ENCODE measurements at regions not wholly inside any gene's neighbourhood (a gene's known extent, or its start where the extent isn't known, plus 50 kb on each side); places are given as distances from the start of the nearest gene placed in this dataset.

GRCh38 chr5:167894631-167895472 lies 396.6 kb upstream of the WWC1 start:
- DNase-seq: no peak

GRCh38 chr5:167895899-167896659 lies 395.4 kb upstream of the WWC1 start:
- no peak for DNase-seq

- DNase-seq: no peak
Measured at GRCh38 chr5:167896814-167897213, 394.6 kb upstream of the WWC1 start.

GRCh38 chr5:167897371-167897770 lies 394.1 kb upstream of the WWC1 start:
- DNase-seq: no peak

- no peak for DNase-seq
Measured at GRCh38 chr5:167898361-167899042, 392.9 kb upstream of the WWC1 start.

GRCh38 chr5:167899490-167900070 lies 391.9 kb upstream of the WWC1 start:
- DNase-seq: no peak

- DNase-seq: no peak
Measured at GRCh38 chr5:167900340-167900935, 391.0 kb upstream of the WWC1 start.

GRCh38 chr5:167902298-167902697 lies 389.1 kb upstream of the WWC1 start:
- DNase-seq: no peak

GRCh38 chr5:167903243-167903642 lies 388.2 kb upstream of the WWC1 start:
- no peak for DNase-seq

GRCh38 chr5:167903659-167904058 lies 387.8 kb upstream of the WWC1 start:
- DNase-seq: no peak

GRCh38 chr5:167905919-167906853 lies 385.3 kb upstream of the WWC1 start:
- no peak for DNase-seq

- no peak for DNase-seq
Measured at GRCh38 chr5:167908606-167909005, 382.8 kb upstream of the WWC1 start.

- no peak for DNase-seq
Measured at GRCh38 chr5:167912941-167913665, 378.3 kb upstream of the WWC1 start.

GRCh38 chr5:167915237-167915636 lies 376.2 kb upstream of the WWC1 start:
- no peak for DNase-seq

GRCh38 chr5:167916261-167916691 lies 375.2 kb upstream of the WWC1 start:
- DNase-seq: no peak

- DNase-seq: no peak
Measured at GRCh38 chr5:167916706-167917105, 374.7 kb upstream of the WWC1 start.

GRCh38 chr5:167918184-167918812 lies 373.1 kb upstream of the WWC1 start:
- DNase-seq: no peak

GRCh38 chr5:167918813-167919483 lies 372.5 kb upstream of the WWC1 start:
- DNase-seq: no peak

GRCh38 chr5:167920589-167920988 lies 370.9 kb upstream of the WWC1 start:
- no peak for DNase-seq
